ENCODE measurements at regions not wholly inside any gene's neighbourhood (a gene's known extent, or its start where the extent isn't known, plus 50 kb on each side); places are given as distances from the start of the nearest gene placed in this dataset.

- Mint-ChIP-seq H3K9me3 (peaks cover 10% of the 10 kb centered on the region), H3K4me3 (no peak overlapping the region), H3K27ac (peak overlapping the region; percentile 98), H3K36me3 (ENCODE audit: low read depth) (no peaks in the 10 kb centered on the region), H3K4me1 (peaks cover 48% of the 10 kb centered on the region), H3K27me3 (ENCODE audit: low read depth, poor library complexity) (peaks cover 5% of the 10 kb centered on the region)
- TF ChIP-seq CTCF (IDR thresholded peaks at IDR 0.05) = no peak
- no peak for DNase-seq
Observed at GRCh38 chr3:72017935-72018334, 233.0 kb upstream of the PROK2 start.

GRCh38 chr3:72017311-72017710 is 232.4 kb upstream of the PROK2 start:
- Mint-ChIP-seq H3K4me1 (peaks cover 55% of the 10 kb centered on the region), H3K27me3 (ENCODE audit: low read depth, poor library complexity) (peaks cover 5% of the 10 kb centered on the region), H3K27ac (no peak overlapping the region), H3K9me3 (peaks cover 6% of the 10 kb centered on the region), H3K4me3 (no peak overlapping the region), H3K36me3 (ENCODE audit: low read depth) (no peaks in the 10 kb centered on the region)
- no peak for DNase-seq
- TF ChIP-seq CTCF (IDR thresholded peaks at IDR 0.05) = no peak

- H3K27me3 Mint-ChIP-seq (ENCODE audit: low read depth, poor library complexity) = peaks cover 8% of the 10 kb centered on the region
- no peak for DNase-seq
- no peaks in the 10 kb centered on the region for H3K36me3 Mint-ChIP-seq (ENCODE audit: low read depth)
- H3K9me3 Mint-ChIP-seq = no peaks in the 10 kb centered on the region
- peaks cover 55% of the 10 kb centered on the region for H3K4me1 Mint-ChIP-seq
- H3K27ac Mint-ChIP-seq = no peak overlapping the region
- no peak overlapping the region for H3K4me3 Mint-ChIP-seq
- TF ChIP-seq CTCF (IDR thresholded peaks at IDR 0.05) = no peak
Observed at GRCh38 chr3:72015463-72015862, 230.5 kb upstream of the PROK2 start.

GRCh38 chr3:72013084-72013483 is 228.1 kb upstream of the PROK2 start:
- no peak for DNase-seq
- H3K4me1 Mint-ChIP-seq = peaks cover 53% of the 10 kb centered on the region
- H3K27me3 Mint-ChIP-seq (ENCODE audit: low read depth, poor library complexity) = peaks cover 6% of the 10 kb centered on the region
- H3K9me3 Mint-ChIP-seq = no peaks in the 10 kb centered on the region
- TF ChIP-seq CTCF (IDR thresholded peaks at IDR 0.05) = no peak
- no peak overlapping the region for H3K4me3 Mint-ChIP-seq
- no peaks in the 10 kb centered on the region for H3K36me3 Mint-ChIP-seq (ENCODE audit: low read depth)
- peak overlapping the region; percentile 87 for H3K27ac Mint-ChIP-seq

- Mint-ChIP-seq H3K4me3 (no peak overlapping the region), H3K36me3 (ENCODE audit: low read depth) (peaks cover 3% of the 10 kb centered on the region), H3K27ac (no peak overlapping the region), H3K4me1 (peaks cover 46% of the 10 kb centered on the region), H3K9me3 (peaks cover 7% of the 10 kb centered on the region), H3K27me3 (ENCODE audit: low read depth, poor library complexity) (peaks cover 9% of the 10 kb centered on the region)
- TF ChIP-seq CTCF (IDR thresholded peaks at IDR 0.05) = no peak
- DNase-seq = no peak
Observed at GRCh38 chr3:72012363-72012762, 227.4 kb upstream of the PROK2 start.

- DNase-seq = no peak
- H3K4me1 Mint-ChIP-seq = peaks cover 37% of the 10 kb centered on the region
- peak overlapping the region; percentile 9 for H3K27ac Mint-ChIP-seq
- peaks cover 9% of the 10 kb centered on the region for H3K27me3 Mint-ChIP-seq (ENCODE audit: low read depth, poor library complexity)
- peaks cover 15% of the 10 kb centered on the region for H3K9me3 Mint-ChIP-seq
- no peak for TF ChIP-seq CTCF (IDR thresholded peaks at IDR 0.05)
- H3K4me3 Mint-ChIP-seq = no peak overlapping the region
- peaks cover 6% of the 10 kb centered on the region for H3K36me3 Mint-ChIP-seq (ENCODE audit: low read depth)
Observed at GRCh38 chr3:72011485-72011884, 226.5 kb upstream of the PROK2 start.
